ENCODE measurements at regions not wholly inside any gene's neighbourhood (a gene's known extent, or its start where the extent isn't known, plus 50 kb on each side); places are given as distances from the start of the nearest gene placed in this dataset.

- H3K4me1 ChIP-seq (ENCODE audit: insufficient read depth, low read length, poor library complexity, severe bottlenecking): no peaks in the 10 kb centered on the region
- no TSS peak for BruUV-seq (replicated peaks)
- no peak for TF ChIP-seq EZH2 (IDR thresholded peaks at IDR 0.05; ENCODE audit: borderline replicate concordance, low read depth, low read length, poor library complexity, severe bottlenecking)
- TF ChIP-seq, protein P1, sequence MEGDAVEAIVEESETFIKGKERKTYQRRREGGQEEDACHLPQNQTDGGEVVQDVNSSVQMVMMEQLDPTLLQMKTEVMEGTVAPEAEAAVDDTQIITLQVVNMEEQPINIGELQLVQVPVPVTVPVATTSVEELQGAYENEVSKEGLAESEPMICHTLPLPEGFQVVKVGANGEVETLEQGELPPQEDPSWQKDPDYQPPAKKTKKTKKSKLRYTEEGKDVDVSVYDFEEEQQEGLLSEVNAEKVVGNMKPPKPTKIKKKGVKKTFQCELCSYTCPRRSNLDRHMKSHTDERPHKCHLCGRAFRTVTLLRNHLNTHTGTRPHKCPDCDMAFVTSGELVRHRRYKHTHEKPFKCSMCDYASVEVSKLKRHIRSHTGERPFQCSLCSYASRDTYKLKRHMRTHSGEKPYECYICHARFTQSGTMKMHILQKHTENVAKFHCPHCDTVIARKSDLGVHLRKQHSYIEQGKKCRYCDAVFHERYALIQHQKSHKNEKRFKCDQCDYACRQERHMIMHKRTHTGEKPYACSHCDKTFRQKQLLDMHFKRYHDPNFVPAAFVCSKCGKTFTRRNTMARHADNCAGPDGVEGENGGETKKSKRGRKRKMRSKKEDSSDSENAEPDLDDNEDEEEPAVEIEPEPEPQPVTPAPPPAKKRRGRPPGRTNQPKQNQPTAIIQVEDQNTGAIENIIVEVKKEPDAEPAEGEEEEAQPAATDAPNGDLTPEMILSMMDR (conservative IDR thresholded peaks at IDR 0.05; ENCODE audit: low read depth, low read length): no peak
- ChIA-PET CTCF (no interaction called here), POLR2A (ENCODE audit: low non-redundant PET) (no interaction called here)
- no peak overlapping the region for H3K4me3 ChIP-seq (ENCODE audit: low read depth, low read length, poor library complexity, severe bottlenecking)
- no peaks in the 10 kb centered on the region for H3K36me3 ChIP-seq (ENCODE audit: insufficient read depth, low read length, poor library complexity, severe bottlenecking)
- H3K27me3 ChIP-seq (replicated peaks; ENCODE audit: insufficient read depth, low read depth, low read length, poor library complexity): no peaks in the 10 kb centered on the region
- DNase-seq (ENCODE audit: low spot score): no peak
- H3K9me3 ChIP-seq (ENCODE audit: low read depth, low read length, poor library complexity, severe bottlenecking): peaks cover 5% of the 10 kb centered on the region
- intact Hi-C loops (cut with micrococcal nuclease; ENCODE audit: unreplicated experiment): no loop called here
- no peak overlapping the region for H3K27ac ChIP-seq (ENCODE audit: low read depth, low read length, poor library complexity, severe bottlenecking)
These were observed 138.3 kb upstream of the LMO4 start for GRCh38 chr1:87190402-87190801.

- H3K36me3 ChIP-seq (ENCODE audit: insufficient read depth, low read length, poor library complexity, severe bottlenecking): no peaks in the 10 kb centered on the region
- no peak for TF ChIP-seq EZH2 (IDR thresholded peaks at IDR 0.05; ENCODE audit: borderline replicate concordance, low read depth, low read length, poor library complexity, severe bottlenecking)
- TF ChIP-seq, protein P1 (conservative IDR thresholded peaks at IDR 0.05; ENCODE audit: low read depth, low read length): no peak
- POLR2A ChIA-PET (ENCODE audit: low non-redundant PET): no interaction called here
- no peak overlapping the region for H3K27ac ChIP-seq (ENCODE audit: low read depth, low read length, poor library complexity, severe bottlenecking)
- no peak for DNase-seq (ENCODE audit: low spot score)
- peaks cover 5% of the 10 kb centered on the region for H3K9me3 ChIP-seq (ENCODE audit: low read depth, low read length, poor library complexity, severe bottlenecking)
- no peaks in the 10 kb centered on the region for H3K4me1 ChIP-seq (ENCODE audit: insufficient read depth, low read length, poor library complexity, severe bottlenecking)
- no peaks in the 10 kb centered on the region for H3K27me3 ChIP-seq (replicated peaks; ENCODE audit: insufficient read depth, low read depth, low read length, poor library complexity)
- CTCF ChIA-PET: no interaction called here
- no peak overlapping the region for H3K4me3 ChIP-seq (ENCODE audit: low read depth, low read length, poor library complexity, severe bottlenecking)
- BruUV-seq (replicated peaks): no TSS peak
- intact Hi-C loops (cut with micrococcal nuclease; ENCODE audit: unreplicated experiment): no loop called here
These were observed 137.0 kb upstream of the LMO4 start for GRCh38 chr1:87191646-87192045.

- Histone ChIP-seq H3K4me1 (ENCODE audit: insufficient read depth, low read length, poor library complexity, severe bottlenecking) (no peaks in the 10 kb centered on the region), H3K27me3 (replicated peaks; ENCODE audit: insufficient read depth, low read depth, low read length, poor library complexity) (no peaks in the 10 kb centered on the region), H3K27ac (ENCODE audit: low read depth, low read length, poor library complexity, severe bottlenecking) (no peak overlapping the region), H3K36me3 (ENCODE audit: insufficient read depth, low read length, poor library complexity, severe bottlenecking) (no peaks in the 10 kb centered on the region), H3K9me3 (ENCODE audit: low read depth, low read length, poor library complexity, severe bottlenecking) (peaks cover 5% of the 10 kb centered on the region), H3K4me3 (ENCODE audit: low read depth, low read length, poor library complexity, severe bottlenecking) (no peak overlapping the region)
- CTCF ChIA-PET: no interaction called here
- BruUV-seq (replicated peaks): no TSS peak
- no peak for TF ChIP-seq EZH2 (IDR thresholded peaks at IDR 0.05; ENCODE audit: borderline replicate concordance, low read depth, low read length, poor library complexity, severe bottlenecking)
- TF ChIP-seq, protein P1 (conservative IDR thresholded peaks at IDR 0.05; ENCODE audit: low read depth, low read length): no peak
- intact Hi-C loops (cut with micrococcal nuclease; ENCODE audit: unreplicated experiment): no loop called here
- DNase-seq (ENCODE audit: low spot score): no peak
- POLR2A ChIA-PET (ENCODE audit: low non-redundant PET): no interaction called here
These were observed 134.4 kb upstream of the LMO4 start for GRCh38 chr1:87194271-87194774.
